AG09309 (cell line): ENCODE measurements at regions not wholly inside any gene's neighbourhood (a gene's known extent, or its start where the extent isn't known, plus 50 kb on each side); places are given as distances from the start of the nearest gene placed in this dataset.

Source experiments
- DNase-seq: peaks from one replicate; pipeline ENCODE4 v3.0.0-alpha.2; 2010; ENCODE audit warnings: low read depth
- H3K4me3 ChIP-seq: 2 replicates; pipeline ENCODE4 v1.5.1; 2011; ENCODE audit warnings: mild to moderate bottlenecking, low read depth, low read length, moderate library complexity; ENCODE audit not compliant: control insufficient read depth
- TF ChIP-seq, protein P1 (sequence below): IDR thresholded peaks from 2 replicates; pipeline ENCODE4 v1.5.1; 2011; ENCODE audit warnings: mild to moderate bottlenecking, low read depth, low read length, inconsistent platforms; ENCODE audit not compliant: insufficient read depth, control insufficient read depth; ENCODE audit errors: missing control alignments

GRCh38 chr5:57124014-57124413 is 49.8 kb upstream of the GPBP1 start:
- H3K4me3 ChIP-seq: no peak overlapping the region
- TF ChIP-seq, protein P1, sequence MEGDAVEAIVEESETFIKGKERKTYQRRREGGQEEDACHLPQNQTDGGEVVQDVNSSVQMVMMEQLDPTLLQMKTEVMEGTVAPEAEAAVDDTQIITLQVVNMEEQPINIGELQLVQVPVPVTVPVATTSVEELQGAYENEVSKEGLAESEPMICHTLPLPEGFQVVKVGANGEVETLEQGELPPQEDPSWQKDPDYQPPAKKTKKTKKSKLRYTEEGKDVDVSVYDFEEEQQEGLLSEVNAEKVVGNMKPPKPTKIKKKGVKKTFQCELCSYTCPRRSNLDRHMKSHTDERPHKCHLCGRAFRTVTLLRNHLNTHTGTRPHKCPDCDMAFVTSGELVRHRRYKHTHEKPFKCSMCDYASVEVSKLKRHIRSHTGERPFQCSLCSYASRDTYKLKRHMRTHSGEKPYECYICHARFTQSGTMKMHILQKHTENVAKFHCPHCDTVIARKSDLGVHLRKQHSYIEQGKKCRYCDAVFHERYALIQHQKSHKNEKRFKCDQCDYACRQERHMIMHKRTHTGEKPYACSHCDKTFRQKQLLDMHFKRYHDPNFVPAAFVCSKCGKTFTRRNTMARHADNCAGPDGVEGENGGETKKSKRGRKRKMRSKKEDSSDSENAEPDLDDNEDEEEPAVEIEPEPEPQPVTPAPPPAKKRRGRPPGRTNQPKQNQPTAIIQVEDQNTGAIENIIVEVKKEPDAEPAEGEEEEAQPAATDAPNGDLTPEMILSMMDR: no peak
- no peak for DNase-seq
